Activated CD8-positive, alpha-beta memory T cell treated with anti-CD3 and anti-CD28 coated beads, Interleukin-2, amount 50 U/mL, for 4 hours (primary cell): ENCODE measurements at regions not wholly inside any gene's neighbourhood (a gene's known extent, or its start where the extent isn't known, plus 50 kb on each side); places are given as distances from the start of the nearest gene placed in this dataset.

ENCODE experiments used
- DNase-seq: peaks from one replicate; pipeline ENCODE4 v3.0.0-alpha.2; 2020

DNA sequence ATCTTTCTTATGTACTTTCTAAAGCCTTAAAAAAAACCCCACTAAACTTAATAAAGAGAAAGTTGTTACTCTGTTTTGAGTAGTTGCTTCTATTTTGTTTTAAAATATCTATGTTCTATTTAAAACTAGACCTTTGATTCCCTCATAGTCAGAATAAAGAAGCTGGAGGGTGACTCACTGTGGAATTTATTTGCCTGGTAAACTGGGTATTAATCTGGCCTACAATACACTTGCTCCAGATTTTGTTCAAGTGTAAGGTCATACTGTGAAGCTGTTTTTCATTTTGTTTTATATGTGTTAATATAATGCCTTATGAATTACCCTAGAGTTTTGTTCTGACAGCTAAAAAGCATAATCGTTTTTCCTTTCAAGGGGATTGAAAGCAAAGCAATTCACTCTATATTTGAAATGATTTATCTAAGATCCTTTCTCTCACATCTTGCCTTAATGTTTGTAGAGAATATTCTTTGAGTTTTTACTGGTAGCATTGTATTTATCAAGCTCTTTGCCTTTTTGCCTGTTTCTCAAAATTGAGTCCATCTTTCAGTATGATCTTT is 277.4 kb upstream of the PITX2 start:
- DNase-seq = no peak

- DNase-seq = no peak
Measured at GRCh38 chr4:110902500-110902899, 279.6 kb upstream of the PITX2 start.

DNA sequence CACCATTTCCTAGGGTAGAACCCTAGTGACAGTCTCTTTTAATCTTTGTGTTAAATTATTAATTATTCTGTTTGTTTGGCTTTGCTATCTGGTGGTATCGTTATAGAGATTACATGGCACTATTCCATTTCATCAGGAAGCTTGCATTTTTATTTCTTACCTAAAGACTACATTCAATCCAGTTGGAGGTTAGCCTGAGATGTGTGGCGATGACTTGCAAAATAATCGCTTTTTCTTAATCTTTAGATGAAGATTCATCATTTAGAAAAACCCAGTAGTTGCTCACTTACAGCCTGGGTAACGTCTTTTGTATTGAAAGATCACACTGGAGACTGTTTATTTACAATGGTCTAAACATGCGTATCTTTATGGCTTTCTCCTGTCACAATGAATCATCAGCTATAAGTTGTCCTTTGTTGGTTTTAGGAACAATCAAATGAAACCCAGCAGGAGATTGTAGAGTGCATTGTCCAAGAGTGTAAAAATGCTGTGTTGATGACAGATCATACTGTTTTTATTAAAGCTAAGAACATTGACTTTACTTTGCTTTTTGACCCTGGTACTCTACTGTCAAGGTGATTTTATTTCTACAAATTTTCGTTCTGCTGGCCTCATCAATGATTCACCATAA is 281.7 kb upstream of the PITX2 start:
- no peak for DNase-seq

DNA sequence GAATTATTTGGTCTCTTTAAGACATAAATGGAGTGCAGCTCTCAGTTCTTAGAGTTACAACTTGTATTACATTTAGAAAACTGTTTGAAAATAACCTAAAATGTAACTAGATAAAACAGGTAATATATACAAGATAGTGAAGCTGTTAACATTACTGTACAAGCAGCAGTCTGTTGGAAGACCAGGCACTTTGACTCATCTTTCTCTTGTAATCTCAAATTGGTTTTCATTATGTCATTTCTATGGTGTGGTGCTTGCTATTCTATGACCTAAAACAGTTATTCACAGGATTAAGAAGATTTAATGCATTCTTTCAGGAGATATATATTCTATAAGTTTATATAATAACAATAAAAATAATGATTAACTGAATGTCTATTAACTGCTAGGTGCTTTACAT is 282.5 kb upstream of the PITX2 start:
- no peak for DNase-seq

- no peak for DNase-seq
Measured at GRCh38 chr4:110907801-110908313, 285.0 kb upstream of the PITX2 start.

DNA sequence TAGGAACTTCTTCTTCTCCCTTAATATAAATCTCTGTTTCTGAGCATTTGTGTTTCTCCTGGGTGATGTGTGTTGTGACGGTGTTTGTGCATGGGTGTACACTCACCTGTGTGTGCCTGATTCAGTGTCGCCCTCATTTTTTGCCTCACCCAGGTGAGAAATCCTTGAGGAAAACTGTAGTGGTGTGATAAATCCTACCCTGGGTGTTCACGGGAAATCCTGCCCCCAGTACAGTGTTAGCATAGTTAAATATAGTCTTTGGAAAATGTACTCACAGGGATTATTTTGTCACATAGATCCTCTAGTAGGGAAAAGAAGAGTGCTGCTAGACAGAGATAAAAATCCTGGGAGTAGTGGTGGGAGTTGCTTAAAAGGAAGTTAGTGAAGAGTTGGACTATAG is 291.9 kb upstream of the PITX2 start:
- no peak for DNase-seq

GRCh38 chr4:110915301-110915700 is 292.4 kb upstream of the PITX2 start:
- DNase-seq = no peak

- DNase-seq = no peak
Measured at GRCh38 chr4:110916505-110916904, 293.6 kb upstream of the PITX2 start.

- no peak for DNase-seq
Measured at GRCh38 chr4:110917835-110918234, 295.0 kb upstream of the PITX2 start.

- DNase-seq = no peak
Measured at GRCh38 chr4:110920990-110921389, 298.1 kb upstream of the PITX2 start.

- DNase-seq = no peak
Measured at GRCh38 chr4:110924761-110925160, 301.9 kb upstream of the PITX2 start.

DNA sequence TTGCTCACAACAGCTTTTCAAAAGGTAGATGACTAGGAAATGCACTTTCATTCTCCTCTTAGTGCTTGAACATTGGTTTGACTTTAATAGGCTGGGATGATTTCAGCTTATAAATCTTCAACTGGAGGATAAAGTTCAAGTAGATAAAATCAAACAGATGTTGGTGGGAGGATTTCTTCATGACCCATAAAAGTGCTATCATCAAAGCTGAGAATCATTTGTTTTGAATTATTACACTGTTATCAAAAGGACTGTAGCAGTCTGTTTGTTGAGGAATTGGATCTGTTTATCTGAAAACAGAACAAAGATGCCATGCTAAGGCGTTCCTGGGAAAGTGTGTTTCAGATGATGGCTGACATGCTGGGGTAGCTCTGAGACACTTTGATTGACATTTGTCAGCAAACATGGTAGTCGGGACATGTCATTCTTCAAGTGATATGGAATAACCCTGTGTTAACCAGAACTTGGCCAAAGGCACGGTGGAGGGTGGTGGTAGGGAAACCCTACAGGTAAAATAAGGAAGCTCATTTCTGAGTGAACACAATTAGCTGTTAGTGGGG is 304.0 kb upstream of the PITX2 start:
- DNase-seq = no peak

DNA sequence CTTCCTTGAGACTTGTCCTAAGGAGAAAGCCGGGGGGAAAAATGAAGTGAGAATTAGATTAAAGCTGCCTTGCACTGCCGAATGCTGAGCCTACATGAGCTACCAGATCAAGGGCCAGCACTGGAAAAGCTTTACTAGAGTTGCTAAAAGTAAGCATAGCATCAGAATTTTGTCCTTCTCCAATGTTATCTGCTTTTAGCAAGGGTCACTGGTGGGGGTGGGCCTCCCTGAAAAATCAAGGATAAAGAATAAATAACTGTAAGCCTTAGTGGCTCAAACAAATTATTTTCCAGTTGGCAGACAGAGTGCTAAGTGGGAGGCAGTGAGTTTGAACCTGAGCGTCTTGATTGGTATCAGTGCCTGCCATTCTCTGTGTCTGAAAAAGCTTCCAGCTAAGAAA is 310.5 kb upstream of the PITX2 start:
- no peak for DNase-seq

DNA sequence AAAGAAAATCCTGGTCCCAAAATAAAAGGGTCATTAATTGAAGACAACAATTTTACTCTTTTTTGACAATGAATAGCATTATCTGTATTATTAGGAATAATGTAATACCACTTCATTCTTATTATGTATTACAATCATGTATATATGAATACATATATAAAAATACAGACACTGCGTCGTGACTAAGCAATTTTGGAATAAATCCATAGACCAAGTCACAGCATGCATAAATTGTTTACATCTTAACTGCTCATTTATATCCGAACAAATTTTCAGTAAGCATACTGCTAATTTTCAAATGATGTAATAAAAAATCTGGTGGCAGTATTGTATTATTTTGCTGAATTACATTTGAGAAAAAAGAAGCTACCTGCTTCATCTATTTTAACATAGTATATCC is 321.6 kb upstream of the PITX2 start:
- DNase-seq = no peak

- DNase-seq = no peak
Measured at GRCh38 chr4:110945600-110945999, 322.7 kb upstream of the PITX2 start.

- no peak for DNase-seq
Measured at GRCh38 chr4:110949542-110949941, 326.7 kb upstream of the PITX2 start.

GRCh38 chr4:110950731-110951130 is 327.9 kb upstream of the PITX2 start:
- no peak for DNase-seq

DNA sequence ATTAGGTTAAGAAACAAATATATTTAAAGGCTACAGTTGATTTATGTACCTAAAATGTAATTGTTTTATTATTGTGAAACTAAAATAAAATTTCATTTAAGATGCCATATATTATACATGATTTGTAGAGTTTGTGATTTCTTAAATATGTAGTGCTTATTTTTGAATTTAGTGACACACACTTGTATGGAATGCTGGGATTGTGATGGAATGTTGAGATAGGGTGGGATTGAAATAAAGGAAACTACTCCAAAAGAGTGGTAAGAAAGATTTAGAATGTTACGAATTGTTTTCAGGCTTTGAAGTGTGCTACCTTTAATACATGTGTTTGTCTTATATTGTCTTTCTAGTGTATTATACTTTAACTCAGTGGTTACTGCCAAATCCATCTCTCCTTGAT is 330.3 kb upstream of the PITX2 start:
- DNase-seq = no peak

GRCh38 chr4:110953898-110954297 is 331.0 kb upstream of the PITX2 start:
- DNase-seq = no peak

DNA sequence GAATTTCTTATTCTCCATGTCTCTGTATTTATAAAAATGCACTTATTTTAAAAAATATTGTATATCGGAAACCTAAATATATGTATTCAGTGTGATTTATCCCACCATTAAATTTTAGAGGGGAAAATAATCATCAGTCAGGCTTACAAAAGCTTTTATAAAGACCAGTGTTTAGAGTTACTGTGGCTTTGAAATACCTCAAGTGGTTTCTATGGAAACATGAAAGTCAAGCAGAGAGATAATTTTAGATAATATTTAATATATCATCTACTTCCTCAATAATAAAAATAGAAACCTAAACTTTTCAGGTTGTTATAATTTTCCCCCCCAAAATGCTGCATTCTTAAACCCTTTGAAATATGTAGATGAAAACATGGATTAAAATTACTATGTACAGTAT is 332.9 kb upstream of the PITX2 start:
- no peak for DNase-seq

DNA sequence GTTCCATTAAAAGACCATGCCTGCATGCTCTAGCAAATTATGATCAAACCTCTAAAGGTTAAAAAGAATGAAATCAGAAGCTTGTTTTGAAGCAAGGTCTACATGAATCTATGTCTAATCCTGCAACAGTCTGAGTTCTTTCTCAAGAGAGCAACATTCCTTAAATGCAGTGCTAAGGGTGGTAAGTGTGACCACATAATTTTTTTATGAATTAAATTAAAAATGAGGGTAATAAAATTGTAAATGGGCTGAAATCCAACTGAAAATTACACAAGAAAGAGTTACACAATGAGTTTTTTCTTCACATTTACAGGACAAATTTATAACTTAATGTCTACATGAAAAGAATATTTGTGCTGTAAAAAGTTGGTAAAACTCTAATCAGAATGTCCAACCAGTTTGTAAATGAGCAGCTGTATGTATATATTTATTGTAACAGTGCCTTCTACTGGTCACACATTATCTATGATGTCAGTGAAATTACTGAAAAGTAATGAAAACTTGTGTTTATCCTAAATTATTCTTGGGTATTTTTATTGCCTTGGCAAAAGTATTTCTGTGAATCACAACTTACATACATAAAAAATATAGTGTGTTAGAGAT is 336.3 kb upstream of the PITX2 start:
- DNase-seq = no peak

- DNase-seq = no peak
Measured at GRCh38 chr4:110961066-110961465, 338.2 kb upstream of the PITX2 start.

DNA sequence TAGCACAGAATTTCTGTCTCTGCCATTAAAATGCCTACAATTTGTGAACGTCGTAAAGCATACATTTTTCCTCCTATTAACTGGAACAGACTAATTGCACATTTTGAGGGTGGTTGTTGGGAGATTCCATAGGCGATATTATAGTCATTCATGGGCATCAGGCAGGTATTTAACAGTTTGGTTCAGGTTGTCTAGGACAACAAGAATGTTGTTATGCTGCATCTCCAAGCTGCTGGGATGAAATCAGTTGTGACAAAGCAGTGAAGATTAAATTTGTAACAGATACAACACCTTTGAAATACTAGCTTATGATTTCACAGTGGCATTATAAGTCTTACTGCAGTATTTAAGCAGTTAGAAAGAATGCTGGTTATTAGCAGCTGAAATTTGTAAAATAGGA is 339.7 kb upstream of the PITX2 start:
- no peak for DNase-seq

GRCh38 chr4:110963662-110964280 is 340.9 kb upstream of the PITX2 start:
- no peak for DNase-seq
